Epithelial cell of prostate (primary cell): ENCODE measurements at regions not wholly inside any gene's neighbourhood (a gene's known extent, or its start where the extent isn't known, plus 50 kb on each side); places are given as distances from the start of the nearest gene placed in this dataset.
"Not testable (repeated sequence)": the region's sequence is repeated elsewhere in the genome, so short reads cannot be mapped to it uniquely, and the experiment has no call there.

ENCODE experiments used
- DNase-seq: peaks from one replicate; pipeline ENCODE4 v3.0.0-alpha.2; 2011; ENCODE audit warnings: low read depth, low spot score
- H3K27ac ChIP-seq: fragments of 450-650 bp; 2 replicates; pipeline ENCODE4 v1.5.1; 2017; ENCODE audit warnings: mild to moderate bottlenecking

GRCh38 chr5:92086059-92086811, 703.1 kb upstream of the ARRDC3 start:
- H3K27ac ChIP-seq = no peak overlapping the region
- no peak for DNase-seq

DNA sequence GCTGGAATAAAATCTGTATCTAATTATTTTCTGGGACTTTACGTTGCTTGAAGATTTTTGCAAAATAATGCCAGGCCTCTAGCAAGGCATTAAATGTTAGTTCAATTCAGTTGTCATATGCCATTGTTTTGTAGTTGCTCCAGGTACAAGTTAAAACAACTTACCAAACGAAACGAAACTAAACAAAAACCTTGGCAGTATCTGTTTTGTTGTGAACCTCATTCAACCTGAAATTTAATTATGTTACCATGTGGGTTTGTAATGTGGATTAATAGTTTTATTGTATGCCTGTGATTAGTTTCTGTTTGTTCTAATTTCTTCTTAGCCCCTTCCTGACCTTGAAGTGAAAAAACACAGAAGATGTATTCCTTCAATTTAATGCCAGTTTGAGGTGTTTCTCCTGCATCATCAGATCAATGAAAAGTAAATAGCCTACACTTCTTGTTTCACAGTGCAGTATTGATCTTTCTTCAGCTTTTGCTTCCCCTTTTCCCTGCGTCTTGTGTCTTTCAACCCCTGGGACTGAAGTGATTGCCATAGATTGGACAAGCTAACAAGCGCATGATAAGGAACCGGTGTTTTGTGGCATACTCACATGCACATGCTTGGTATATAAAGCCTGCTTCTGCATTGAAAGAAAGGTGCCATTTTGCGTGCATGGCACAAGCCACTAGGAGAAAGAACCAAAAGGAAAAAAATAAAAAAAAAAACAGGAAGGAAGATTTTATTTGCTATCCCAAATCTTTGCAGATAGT, 699.0 kb upstream of the ARRDC3 start:
- DNase-seq = no peak
- H3K27ac ChIP-seq = no peak overlapping the region

- DNase-seq = no peak
- H3K27ac ChIP-seq = no peak overlapping the region
These were observed 687.7 kb upstream of the ARRDC3 start for GRCh38 chr5:92070786-92071185.

DNA sequence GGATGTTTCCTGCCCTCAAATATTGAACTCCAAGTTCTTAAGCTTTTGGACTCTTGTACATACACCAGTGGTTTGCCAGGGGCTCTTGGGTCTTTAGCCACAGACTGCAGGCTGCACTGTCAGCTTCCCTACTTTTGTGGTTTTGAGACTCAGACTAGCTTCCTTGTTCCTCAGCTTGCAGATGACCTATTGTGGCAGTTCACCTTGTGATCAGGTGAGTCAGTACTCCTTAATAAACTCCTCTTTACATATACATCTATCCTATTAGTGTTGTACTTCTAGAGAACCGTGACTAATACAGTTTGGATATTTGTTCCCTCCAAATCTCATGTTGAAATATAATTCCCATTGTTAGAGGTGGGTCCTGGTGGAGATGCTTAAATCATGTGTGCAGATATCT, 681.9 kb upstream of the ARRDC3 start:
- no peak overlapping the region for H3K27ac ChIP-seq
- DNase-seq = peak; percentile 37

DNA sequence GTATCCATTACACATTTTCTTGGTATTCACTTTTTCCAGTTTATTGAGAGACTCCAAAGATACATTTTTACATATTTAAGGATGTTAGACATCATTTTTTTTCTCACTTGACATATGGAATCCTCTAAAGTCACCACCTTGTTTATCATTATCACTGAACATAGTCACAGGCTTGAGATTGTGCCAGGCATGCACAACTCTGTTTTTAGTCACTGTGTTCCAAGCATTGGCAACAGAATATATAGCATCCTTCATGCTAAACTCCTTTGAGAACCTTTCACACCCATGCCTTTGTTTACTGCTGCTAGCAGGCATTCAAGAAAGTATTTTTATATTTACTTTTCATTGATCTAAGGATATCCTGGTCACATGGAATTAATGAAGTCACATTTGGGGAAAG, 668.6 kb upstream of the ARRDC3 start:
- no peak for DNase-seq
- H3K27ac ChIP-seq = no peak overlapping the region

DNA sequence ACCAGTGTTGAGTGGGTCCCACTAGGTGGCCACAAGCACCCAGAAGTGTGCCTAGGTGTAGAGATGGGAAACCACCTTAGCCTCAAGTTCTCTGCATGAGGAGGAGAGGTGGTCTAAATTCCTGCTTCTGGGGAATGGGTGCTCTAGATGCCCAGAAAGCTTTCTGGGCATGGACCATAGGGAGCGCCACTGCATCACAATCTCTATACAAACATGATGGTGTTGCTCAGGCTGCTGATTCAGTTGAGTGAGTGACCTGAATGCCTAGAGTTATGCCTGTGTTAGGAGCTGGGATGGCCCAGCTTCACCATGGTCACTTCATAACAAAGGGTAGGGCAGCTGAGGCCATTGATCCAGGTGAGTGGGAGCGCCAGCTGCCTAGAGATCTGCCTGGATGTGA, 667.9 kb upstream of the ARRDC3 start:
- no peak overlapping the region for H3K27ac ChIP-seq
- DNase-seq = no peak

- no peak for DNase-seq
- no peak overlapping the region for H3K27ac ChIP-seq
These were observed 659.0 kb upstream of the ARRDC3 start for GRCh38 chr5:92041911-92042660.

GRCh38 chr5:92041206-92041605, 658.1 kb upstream of the ARRDC3 start:
- no peak overlapping the region for H3K27ac ChIP-seq
- no peak for DNase-seq

DNA sequence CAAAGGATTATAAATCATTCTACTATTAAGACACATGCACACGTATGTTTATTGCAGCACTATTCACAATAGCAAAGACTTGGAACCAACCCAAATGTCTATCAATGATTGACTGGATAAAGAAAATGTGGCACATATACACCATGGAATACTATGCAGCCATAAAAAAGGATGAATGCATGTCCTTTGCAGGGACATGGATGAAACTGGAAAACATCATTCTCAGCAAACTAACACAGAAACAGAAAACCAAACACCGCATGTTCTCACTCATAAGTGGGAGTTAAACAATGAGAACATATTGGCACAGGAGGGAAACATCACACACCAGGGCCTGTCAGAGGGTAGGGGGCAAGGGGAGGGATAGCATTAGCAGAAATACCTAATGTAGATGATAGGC, 646.7 kb upstream of the ARRDC3 start:
- not testable (repeated sequence) for DNase-seq, H3K27ac ChIP-seq

DNA sequence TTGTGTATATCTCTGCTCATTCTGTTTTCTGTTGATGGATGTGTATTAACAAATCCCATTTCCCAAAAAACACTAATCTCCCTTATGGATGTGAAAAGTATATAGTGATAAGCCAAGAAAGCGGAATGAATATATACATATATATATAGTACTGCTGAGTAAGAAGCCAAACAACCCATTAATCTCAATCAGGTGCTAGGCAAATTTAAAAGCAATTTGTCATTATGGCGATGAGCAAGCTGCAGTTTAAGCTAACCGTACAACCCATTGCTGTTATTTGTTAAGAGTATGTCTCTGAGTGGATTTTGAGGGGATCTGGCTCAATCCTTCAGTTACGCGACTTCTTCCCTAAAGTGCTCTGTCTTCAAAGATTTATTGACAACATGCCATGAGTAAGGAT, 640.4 kb upstream of the ARRDC3 start:
- DNase-seq = no peak
- H3K27ac ChIP-seq = no peak overlapping the region

- no peak overlapping the region for H3K27ac ChIP-seq
- DNase-seq = no peak
These were observed 640.0 kb upstream of the ARRDC3 start for GRCh38 chr5:92023141-92023471.

GRCh38 chr5:92022415-92023140, 639.5 kb upstream of the ARRDC3 start:
- H3K27ac ChIP-seq = no peak overlapping the region
- DNase-seq = no peak

- H3K27ac ChIP-seq = no peak overlapping the region
- DNase-seq = peak; percentile 16
These were observed 636.4 kb upstream of the ARRDC3 start for GRCh38 chr5:92019376-92019990.

GRCh38 chr5:92017776-92018175, 634.7 kb upstream of the ARRDC3 start:
- peak; percentile 57 for DNase-seq
- H3K27ac ChIP-seq = peak overlapping the region; percentile 23

- not testable (repeated sequence) for DNase-seq
These were observed 628.7 kb upstream of the ARRDC3 start for GRCh38 chr5:92011845-92012244.

DNA sequence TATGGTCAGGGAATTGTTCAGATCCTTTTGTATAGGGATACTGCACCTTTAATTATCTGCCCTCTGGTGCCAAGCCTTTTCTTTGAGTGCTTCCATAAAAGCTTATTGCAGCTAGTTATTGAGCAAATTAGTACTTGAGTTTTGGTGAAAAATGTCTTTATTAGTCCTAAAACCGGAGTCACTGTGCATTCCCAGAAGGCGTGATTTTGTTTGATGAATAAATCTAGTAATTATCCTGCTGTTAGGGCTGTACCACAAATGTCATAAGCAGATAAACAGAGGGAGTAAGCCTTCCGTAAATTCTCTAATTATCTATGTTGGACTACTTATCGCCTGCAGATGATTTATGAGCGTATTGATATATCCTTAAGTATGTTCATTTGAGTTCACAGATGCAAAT, 620.7 kb upstream of the ARRDC3 start:
- no peak overlapping the region for H3K27ac ChIP-seq
- no peak for DNase-seq

More at GRCh38 chr5:92011845-92012244, 628.7 kb upstream of the ARRDC3 start:
- not testable (repeated sequence) for H3K27ac ChIP-seq

- no peak overlapping the region for H3K27ac ChIP-seq
- no peak for DNase-seq
These were observed 619.7 kb upstream of the ARRDC3 start for GRCh38 chr5:92002721-92003274.

GRCh38 chr5:91998774-91999173, 615.7 kb upstream of the ARRDC3 start:
- H3K27ac ChIP-seq = no peak overlapping the region
- DNase-seq = no peak

DNA sequence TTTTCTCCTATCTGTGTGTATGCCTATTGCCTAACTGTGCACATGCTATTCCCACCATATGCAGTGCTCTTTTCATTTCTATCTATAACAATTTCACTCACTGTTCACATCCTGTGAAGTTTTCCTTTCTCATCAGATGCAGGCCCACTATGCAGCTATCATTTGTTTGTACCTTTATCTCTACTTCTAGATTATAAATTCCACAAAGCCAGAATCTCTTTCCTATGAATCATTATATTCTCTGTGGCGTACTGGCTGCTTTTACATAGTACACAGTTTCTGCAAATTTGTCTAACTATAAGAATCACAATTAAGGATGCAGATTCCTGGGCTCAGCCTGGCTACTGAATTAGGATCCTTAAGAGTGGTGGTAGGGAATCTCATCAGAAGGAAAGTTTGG, 600.8 kb upstream of the ARRDC3 start:
- no peak for DNase-seq
- H3K27ac ChIP-seq = no peak overlapping the region
